Kidney epithelial cell (primary cell): ENCODE measurements at regions not wholly inside any gene's neighbourhood (a gene's known extent, or its start where the extent isn't known, plus 50 kb on each side); places are given as distances from the start of the nearest gene placed in this dataset.

ENCODE experiments used
- DNase-seq: peaks from one replicate; pipeline ENCODE4 v3.0.0-alpha.2; 2010; ENCODE audit warnings: low read depth
- H3K27me3 ChIP-seq: 2 replicates; pipeline ENCODE4 v1.6.0; 2011; ENCODE audit warnings: low read length; ENCODE audit not compliant: control insufficient read depth, insufficient read depth
- H3K36me3 ChIP-seq: 2 replicates; pipeline ENCODE4 v1.5.1; 2011; ENCODE audit warnings: low read length; ENCODE audit not compliant: control insufficient read depth, insufficient read depth
- H3K4me3 ChIP-seq: 2 replicates; pipeline ENCODE4 v1.5.1; 2011; ENCODE audit warnings: low read depth, mild to moderate bottlenecking, control low read depth, low read length
- CTCF ChIP-seq: IDR thresholded peaks from 2 replicates; pipeline ENCODE4 v1.5.1; 2011; ENCODE audit warnings: mild to moderate bottlenecking, moderate library complexity, low read length, control low read depth, inconsistent platforms; ENCODE audit not compliant: insufficient read depth, poor library complexity, severe bottlenecking

DNA sequence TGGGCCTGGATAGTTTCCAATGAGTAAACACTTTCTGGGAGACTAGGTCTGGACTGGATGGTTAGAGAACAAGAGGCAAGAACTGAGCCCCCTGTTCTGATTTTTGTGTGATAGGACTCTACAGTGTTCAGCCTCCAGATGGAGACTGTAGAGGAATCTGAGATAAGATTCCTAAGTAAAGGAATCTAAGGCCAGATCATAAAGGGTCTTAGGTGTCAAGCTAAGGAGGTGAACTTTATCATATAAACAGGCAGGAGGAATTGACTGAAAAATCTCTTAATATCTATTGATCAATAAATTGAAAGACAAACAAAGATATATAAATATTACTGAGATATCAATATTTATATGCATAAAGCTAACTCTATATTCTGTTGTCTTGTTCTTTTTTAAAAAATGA lies 449.1 kb upstream of the DAB1 start:
- Histone ChIP-seq H3K36me3 (no peaks in the 10 kb centered on the region), H3K27me3 (no peaks in the 10 kb centered on the region), H3K4me3 (no peak overlapping the region)
- TF ChIP-seq CTCF, result no peak
- DNase-seq, result no peak

- no peak for DNase-seq
- H3K4me3 ChIP-seq, result no peak overlapping the region
- no peak for TF ChIP-seq CTCF
- H3K27me3 ChIP-seq, result no peaks in the 10 kb centered on the region
- H3K36me3 ChIP-seq, result no peaks in the 10 kb centered on the region
These were observed 445.0 kb upstream of the DAB1 start for GRCh38 chr1:57868908-57869307.

GRCh38 chr1:57868239-57868638 lies 444.4 kb upstream of the DAB1 start:
- Histone ChIP-seq H3K27me3 (no peaks in the 10 kb centered on the region), H3K4me3 (no peak overlapping the region), H3K36me3 (no peaks in the 10 kb centered on the region)
- no peak for DNase-seq
- no peak for TF ChIP-seq CTCF

DNA sequence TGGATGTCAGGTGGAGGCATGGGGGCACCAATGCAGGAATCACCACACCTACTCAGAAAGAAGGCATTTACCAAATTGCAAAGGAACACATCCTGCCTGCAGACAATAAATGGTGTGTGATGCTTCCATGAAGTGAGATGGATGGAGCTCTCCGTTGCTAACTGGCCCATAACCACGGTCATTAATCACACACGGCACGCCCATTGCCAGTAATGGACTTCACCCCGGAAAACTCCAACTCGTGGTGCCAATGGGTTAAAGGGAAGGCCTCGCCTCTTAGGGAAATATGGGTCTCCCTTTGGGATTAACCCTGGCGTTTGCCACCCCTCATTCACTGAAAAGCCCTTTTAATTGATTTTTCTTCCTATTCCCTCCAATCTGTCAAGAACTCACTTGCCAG lies 443.1 kb upstream of the DAB1 start:
- no peak for TF ChIP-seq CTCF
- Histone ChIP-seq H3K4me3 (no peak overlapping the region), H3K27me3 (no peaks in the 10 kb centered on the region), H3K36me3 (no peaks in the 10 kb centered on the region)
- no peak for DNase-seq

DNA sequence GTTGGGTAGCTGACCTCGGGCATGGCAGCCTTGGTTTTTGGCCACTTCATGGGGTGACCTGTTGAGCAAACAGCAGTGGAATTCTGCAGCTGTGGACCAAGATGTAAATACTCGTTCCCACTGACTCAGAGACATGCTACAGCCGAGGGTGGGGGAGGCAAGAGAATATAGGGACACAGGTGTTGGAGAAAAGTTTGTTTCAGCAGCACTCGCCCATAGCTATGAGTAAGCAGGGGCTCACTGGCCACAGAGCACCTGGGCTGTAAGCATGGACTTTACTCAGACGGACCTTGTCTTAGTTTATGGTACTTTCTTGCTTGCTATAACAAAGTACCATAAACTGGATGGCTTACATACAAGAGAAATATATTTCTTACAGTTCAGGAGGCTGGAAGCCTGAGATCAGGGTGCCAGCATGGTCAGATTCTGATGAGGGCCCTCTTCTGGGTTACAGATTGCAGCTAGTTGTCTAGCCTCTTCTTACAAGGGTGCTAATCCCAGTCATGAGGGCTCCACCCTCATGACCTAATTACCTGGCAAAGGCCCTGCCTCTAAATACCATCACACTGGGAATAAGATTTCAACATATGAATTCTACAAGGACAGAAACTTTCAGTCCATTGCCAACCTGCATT lies 437.2 kb upstream of the DAB1 start:
- H3K27me3 ChIP-seq, result no peaks in the 10 kb centered on the region
- no peak overlapping the region for H3K4me3 ChIP-seq
- peak; percentile 48 for DNase-seq
- no peaks in the 10 kb centered on the region for H3K36me3 ChIP-seq
- TF ChIP-seq CTCF, result no peak

DNA sequence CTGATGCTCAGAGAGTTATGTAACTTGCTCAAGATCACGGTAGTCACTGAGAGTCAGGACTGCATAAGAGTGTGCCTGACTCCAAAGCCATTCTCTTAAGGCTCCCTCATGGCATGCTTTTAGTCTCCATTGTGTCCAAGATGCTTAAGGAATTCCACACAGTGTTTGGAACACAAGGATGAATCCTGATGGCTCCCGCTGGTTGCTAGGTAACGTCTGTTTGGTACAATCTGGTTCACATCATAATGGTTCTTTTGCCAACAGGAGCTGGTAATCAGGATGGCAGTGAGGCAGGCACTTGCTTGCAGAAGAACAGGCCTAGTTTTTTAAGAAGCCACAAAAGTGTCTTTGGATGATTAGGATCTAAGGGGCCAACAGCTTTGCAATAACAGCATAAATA lies 436.5 kb upstream of the DAB1 start:
- Histone ChIP-seq H3K36me3 (no peaks in the 10 kb centered on the region), H3K4me3 (no peak overlapping the region), H3K27me3 (no peaks in the 10 kb centered on the region)
- no peak for TF ChIP-seq CTCF
- DNase-seq, result no peak
